ENCODE measurements at regions not wholly inside any gene's neighbourhood (a gene's known extent, or its start where the extent isn't known, plus 50 kb on each side); places are given as distances from the start of the nearest gene placed in this dataset.

DNA sequence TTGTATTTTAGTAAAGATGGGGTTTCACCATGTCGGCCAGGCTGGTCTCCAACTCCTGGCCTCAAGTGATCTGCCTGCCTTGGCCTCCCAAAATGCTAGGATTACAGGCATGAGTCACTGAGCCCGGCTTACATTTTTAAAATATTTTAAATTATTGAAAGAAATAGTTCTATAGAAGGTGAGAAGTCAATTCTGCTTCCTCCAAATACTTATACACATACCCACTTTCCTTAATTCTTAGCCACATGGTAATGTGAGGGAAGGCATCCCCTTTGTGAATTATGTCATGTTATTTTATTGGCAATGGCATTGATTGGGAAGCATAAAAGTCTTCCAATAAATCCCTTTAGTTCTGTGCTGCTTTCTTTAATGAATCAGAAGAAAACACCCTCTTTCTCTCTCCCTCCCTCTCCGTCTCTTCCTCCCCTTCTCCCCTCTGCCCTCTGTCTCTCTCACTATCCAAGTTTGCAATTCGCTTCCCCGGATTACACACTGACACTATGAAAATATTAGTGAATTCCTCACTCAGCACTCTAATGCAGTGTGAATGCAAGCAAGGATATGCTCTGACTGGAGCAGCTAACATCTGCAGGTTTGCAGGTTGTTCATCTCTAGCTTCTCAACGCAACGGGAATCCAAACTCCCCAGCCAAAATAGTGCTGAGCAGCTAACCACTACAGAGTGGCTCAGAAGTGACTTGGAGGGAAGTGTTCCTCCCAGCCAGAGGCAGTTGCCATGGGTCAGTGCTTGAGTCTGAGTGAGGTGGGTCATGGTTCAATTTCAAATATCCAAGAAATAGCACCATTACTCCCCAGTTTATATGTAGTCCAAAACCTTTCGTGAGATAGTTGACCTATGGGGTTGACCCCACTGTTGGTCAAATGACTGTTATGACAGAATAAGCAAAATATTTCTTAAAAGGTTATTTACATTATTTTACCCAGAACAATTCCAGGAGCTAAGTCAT lies 77.8 kb upstream of the CD55 start:
- in situ Hi-C loops (cut with HindIII; ENCODE audit: low sequenced_read_pairs): no loop called here

DNA sequence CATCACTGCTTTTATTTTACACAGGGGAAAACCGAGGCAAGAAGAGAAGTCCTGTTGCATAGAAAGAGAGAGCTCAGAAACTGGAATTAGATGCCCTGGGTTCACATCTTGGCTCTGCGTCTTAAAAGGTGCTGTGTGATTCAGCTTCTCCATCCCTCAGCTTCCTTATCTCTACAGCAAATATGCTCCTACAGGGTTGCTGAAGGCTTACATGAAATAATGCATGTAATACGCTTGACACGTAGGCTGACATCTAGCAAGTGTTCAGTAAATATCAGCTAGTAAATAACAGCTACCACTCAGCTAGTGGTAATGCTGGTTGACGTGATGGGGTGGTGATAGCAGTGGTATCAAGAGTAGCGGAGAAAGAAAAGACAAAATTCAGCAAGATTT lies 77.1 kb upstream of the CD55 start:
- in situ Hi-C loops (cut with HindIII; ENCODE audit: low sequenced_read_pairs): no loop called here
- no peak overlapping the region for H3K4me3 ChIP-seq (ENCODE audit: low read depth, low read length)
- TF ChIP-seq, protein P1, sequence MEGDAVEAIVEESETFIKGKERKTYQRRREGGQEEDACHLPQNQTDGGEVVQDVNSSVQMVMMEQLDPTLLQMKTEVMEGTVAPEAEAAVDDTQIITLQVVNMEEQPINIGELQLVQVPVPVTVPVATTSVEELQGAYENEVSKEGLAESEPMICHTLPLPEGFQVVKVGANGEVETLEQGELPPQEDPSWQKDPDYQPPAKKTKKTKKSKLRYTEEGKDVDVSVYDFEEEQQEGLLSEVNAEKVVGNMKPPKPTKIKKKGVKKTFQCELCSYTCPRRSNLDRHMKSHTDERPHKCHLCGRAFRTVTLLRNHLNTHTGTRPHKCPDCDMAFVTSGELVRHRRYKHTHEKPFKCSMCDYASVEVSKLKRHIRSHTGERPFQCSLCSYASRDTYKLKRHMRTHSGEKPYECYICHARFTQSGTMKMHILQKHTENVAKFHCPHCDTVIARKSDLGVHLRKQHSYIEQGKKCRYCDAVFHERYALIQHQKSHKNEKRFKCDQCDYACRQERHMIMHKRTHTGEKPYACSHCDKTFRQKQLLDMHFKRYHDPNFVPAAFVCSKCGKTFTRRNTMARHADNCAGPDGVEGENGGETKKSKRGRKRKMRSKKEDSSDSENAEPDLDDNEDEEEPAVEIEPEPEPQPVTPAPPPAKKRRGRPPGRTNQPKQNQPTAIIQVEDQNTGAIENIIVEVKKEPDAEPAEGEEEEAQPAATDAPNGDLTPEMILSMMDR (IDR thresholded peaks at IDR 0.05; ENCODE audit: low read depth, low read length, missing control alignments): no peak
- DNase-seq (ENCODE audit: low read depth): no peak

More for the DNA sequence above, 77.8 kb upstream of the CD55 start:
- H3K4me3 ChIP-seq (ENCODE audit: low read depth, low read length): no peak overlapping the region
- TF ChIP-seq, protein P1 (IDR thresholded peaks at IDR 0.05; ENCODE audit: low read depth, low read length, missing control alignments): no peak
- DNase-seq (ENCODE audit: low read depth): no peak

DNA sequence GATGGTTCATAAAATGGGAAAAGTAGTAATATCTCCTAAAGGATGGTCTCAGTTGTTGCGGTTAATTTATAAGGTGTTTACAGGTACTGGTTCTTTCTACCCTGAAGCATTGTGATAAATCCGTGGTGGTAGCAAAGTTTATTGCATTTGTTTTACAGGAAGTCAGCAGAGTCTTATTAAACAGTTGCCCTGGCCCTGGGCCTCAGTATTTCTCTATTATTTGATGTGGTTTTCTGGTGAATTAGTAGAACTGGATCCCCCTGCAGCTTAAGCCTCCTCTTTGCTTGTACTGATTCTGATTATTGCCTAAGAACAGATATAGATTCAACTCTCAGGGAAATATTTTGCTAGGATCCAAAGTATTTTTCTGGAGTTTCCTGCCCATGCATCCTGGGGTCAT lies 76.4 kb upstream of the CD55 start:
- no peak for DNase-seq (ENCODE audit: low read depth)
- TF ChIP-seq, protein P1 (IDR thresholded peaks at IDR 0.05; ENCODE audit: low read depth, low read length, missing control alignments): no peak
- in situ Hi-C loops (cut with HindIII; ENCODE audit: low sequenced_read_pairs): no loop called here
- no peak overlapping the region for H3K4me3 ChIP-seq (ENCODE audit: low read depth, low read length)

DNA sequence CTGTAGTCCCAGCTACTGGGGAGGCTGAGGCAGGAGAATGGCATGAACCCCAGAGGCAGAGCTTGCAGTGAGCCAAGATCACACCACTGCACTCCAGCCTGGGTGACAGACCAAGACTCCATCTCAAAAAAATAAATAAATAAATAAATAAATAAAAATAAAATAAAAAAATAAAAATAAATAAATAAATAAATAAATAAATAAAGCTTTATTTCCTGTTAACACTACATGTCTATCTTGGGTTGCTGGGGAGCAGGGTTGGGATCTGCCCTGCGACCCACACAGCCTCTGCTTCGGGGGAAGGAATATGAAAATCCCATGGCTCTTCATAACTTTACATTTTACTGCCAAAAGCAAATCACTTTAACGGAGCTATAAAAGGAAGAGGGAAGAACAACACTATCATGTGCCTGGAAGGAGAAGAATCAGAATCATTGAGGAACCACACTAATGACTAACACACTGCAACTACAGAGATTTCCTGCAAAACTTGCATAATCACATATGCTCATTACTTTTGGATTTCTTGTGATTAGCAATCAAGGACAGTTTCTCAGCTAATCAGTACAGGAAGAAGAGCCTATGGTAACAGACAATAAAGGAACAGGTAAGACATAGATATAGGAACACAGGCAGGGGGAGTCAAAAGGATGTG lies 72.8 kb upstream of the CD55 start:
- TF ChIP-seq, protein P1 (IDR thresholded peaks at IDR 0.05; ENCODE audit: low read depth, low read length, missing control alignments): no peak
- no peak overlapping the region for H3K4me3 ChIP-seq (ENCODE audit: low read depth, low read length)
- no peak for DNase-seq (ENCODE audit: low read depth)
- in situ Hi-C loops (cut with HindIII; ENCODE audit: low sequenced_read_pairs): no loop called here

DNA sequence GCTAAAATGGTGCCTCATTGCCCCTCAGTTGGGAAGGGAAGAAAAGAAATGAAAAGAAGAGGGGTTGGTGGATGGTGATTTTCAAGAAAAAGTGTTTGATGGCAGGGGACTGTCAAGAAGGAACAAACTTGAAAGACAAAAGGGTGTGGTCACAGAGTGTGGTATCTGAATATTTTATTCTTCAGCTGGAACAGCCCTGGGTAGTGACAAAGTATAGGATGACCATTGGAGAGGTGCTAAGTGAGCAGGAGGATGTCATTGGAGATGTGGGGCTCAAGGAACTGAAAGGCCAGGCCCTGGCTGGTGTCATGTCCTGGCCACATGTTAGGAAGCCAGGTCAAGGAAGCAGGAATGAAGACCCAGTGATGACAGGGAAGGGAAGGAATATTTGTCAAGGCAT lies 71.0 kb upstream of the CD55 start:
- in situ Hi-C loops (cut with HindIII; ENCODE audit: low sequenced_read_pairs): no loop called here
- no peak overlapping the region for H3K4me3 ChIP-seq (ENCODE audit: low read depth, low read length)
- TF ChIP-seq, protein P1 (IDR thresholded peaks at IDR 0.05; ENCODE audit: low read depth, low read length, missing control alignments): no peak
- no peak for DNase-seq (ENCODE audit: low read depth)

DNA sequence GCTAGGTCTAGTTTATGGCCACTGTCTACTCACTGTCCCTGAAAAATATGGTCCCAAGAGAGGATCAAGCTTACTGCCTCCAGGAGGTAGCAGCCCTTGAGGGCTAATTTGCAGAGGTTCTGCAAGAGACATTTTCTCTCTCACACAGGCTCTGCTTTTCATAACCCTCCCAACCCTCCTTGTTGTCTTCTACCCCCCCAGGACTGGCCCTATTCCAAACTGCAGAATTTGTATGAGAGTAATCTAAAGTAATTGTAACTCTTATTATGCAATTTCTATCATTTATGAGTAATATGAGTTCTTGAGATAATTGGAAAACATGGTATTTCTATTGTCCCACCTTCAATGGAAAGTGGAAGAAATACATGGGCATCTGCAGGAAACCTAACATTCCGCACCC lies 70.4 kb upstream of the CD55 start:
- no peak for DNase-seq (ENCODE audit: low read depth)
- no peak overlapping the region for H3K4me3 ChIP-seq (ENCODE audit: low read depth, low read length)
- TF ChIP-seq, protein P1 (IDR thresholded peaks at IDR 0.05; ENCODE audit: low read depth, low read length, missing control alignments): no peak
- in situ Hi-C loops (cut with HindIII; ENCODE audit: low sequenced_read_pairs): no loop called here
